ENCODE measurements at regions not wholly inside any gene's neighbourhood (a gene's known extent, or its start where the extent isn't known, plus 50 kb on each side); places are given as distances from the start of the nearest gene placed in this dataset.
"Not testable (repeated sequence)": the region's sequence is repeated elsewhere in the genome, so short reads cannot be mapped to it uniquely, and the experiment has no call there.

GRCh38 chr7:46932306-46932675 is 649.6 kb downstream of the TNS3 start:
- no peak for DNase-seq

GRCh38 chr7:46930366-46930765 is 651.5 kb downstream of the TNS3 start:
- DNase-seq, result no peak

- no peak for DNase-seq
These were observed 652.6 kb downstream of the TNS3 start for GRCh38 chr7:46929359-46929758.

GRCh38 chr7:46928719-46929118 is 653.2 kb downstream of the TNS3 start:
- DNase-seq, result no peak

- DNase-seq, result no peak
These were observed 654.6 kb downstream of the TNS3 start for GRCh38 chr7:46927131-46927810.

- no peak for DNase-seq
These were observed 665.3 kb downstream of the TNS3 start for GRCh38 chr7:46916581-46916980.

GRCh38 chr7:46912692-46913091 is 669.2 kb downstream of the TNS3 start:
- no peak for DNase-seq

- DNase-seq, result no peak
These were observed 672.3 kb downstream of the TNS3 start for GRCh38 chr7:46909601-46910051.

- no peak for DNase-seq
These were observed 673.1 kb downstream of the TNS3 start for GRCh38 chr7:46908770-46909169.

- DNase-seq, result not testable (repeated sequence)
These were observed 677.4 kb downstream of the TNS3 start for GRCh38 chr7:46904523-46904922.

GRCh38 chr7:46902463-46902862 is 679.4 kb downstream of the TNS3 start:
- no peak for DNase-seq

- DNase-seq, result no peak
These were observed 681.3 kb downstream of the TNS3 start for GRCh38 chr7:46900312-46901263.

- no peak for DNase-seq
These were observed 684.5 kb downstream of the TNS3 start for GRCh38 chr7:46897381-46897780.

- no peak for DNase-seq
These were observed 695.1 kb downstream of the TNS3 start for GRCh38 chr7:46886669-46887374.

GRCh38 chr7:46885167-46885566 is 696.7 kb downstream of the TNS3 start:
- DNase-seq, result no peak

- DNase-seq, result no peak
These were observed 700.3 kb downstream of the TNS3 start for GRCh38 chr7:46881507-46882127.

GRCh38 chr7:46880508-46881196 is 701.3 kb downstream of the TNS3 start:
- DNase-seq, result no peak

GRCh38 chr7:46879783-46880182 is 702.1 kb downstream of the TNS3 start:
- DNase-seq, result no peak

- no peak for DNase-seq
These were observed 710.4 kb downstream of the TNS3 start for GRCh38 chr7:46871516-46871915.

- DNase-seq, result no peak
These were observed 717.2 kb downstream of the TNS3 start for GRCh38 chr7:46864716-46865115.

GRCh38 chr7:46859963-46860475 is 721.9 kb downstream of the TNS3 start:
- DNase-seq, result no peak

GRCh38 chr7:46855851-46856250 is 726.1 kb downstream of the TNS3 start:
- no peak for DNase-seq

Data from midbrain (tissue), 1 donor.